Urinary bladder (tissue), 3 donors: ENCODE measurements at regions not wholly inside any gene's neighbourhood (a gene's known extent, or its start where the extent isn't known, plus 50 kb on each side); places are given as distances from the start of the nearest gene placed in this dataset.

Experiments used
- DNase-seq: peaks from one replicate; pipeline ENCODE4 v3.0.0-alpha.2; 2015; ENCODE audit errors: extremely low spot score
- H3K27ac ChIP-seq: one replicate; pipeline ENCODE4 v1.5.1; 2013; ENCODE audit warnings: low read depth, mild to moderate bottlenecking, moderate library complexity
- H3K36me3 ChIP-seq: one replicate; pipeline ENCODE4 v1.6.1; 2013; ENCODE audit warnings: mild to moderate bottlenecking, moderate library complexity; ENCODE audit not compliant: insufficient read depth
- H3K4me1 ChIP-seq: one replicate; pipeline ENCODE4 v1.6.1; 2013; ENCODE audit warnings: mild to moderate bottlenecking, moderate library complexity; ENCODE audit not compliant: insufficient read depth
- H3K4me3 ChIP-seq: one replicate; pipeline ENCODE4 v1.5.1; 2013; ENCODE audit warnings: low read depth, low read length
- WGBS: extraction: QIAGEN DNeasy Blood & Tissue Kit; methylation state at CpG from one replicate; pipeline ENCODE4 v1.1.7; 2013; 5-methylcytosine and 5-hydroxymethylcytosine counted together
- donor health status: healthy with polysubstance abuse.
- donor health status: healthy.

DNA sequence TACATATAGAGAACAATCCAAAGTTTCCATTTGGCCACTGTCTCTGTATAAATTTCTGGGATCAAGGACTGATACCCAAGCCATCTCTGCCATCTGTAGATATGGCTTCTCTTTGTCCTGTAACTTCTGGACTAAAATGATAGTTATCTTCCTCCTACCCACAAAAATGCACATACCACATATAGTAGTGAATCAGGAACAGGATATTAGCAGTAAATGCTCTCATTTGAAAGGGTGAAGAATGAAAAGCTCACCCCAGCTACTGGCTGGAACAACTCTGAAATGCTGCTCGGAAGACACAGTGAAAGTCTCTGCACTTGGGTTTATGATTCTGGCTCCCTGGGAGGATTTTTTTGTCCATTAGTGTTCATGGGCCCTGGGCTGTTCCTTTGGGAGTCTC, 856.4 kb upstream of the LRRC4C start:
- Histone ChIP-seq H3K4me1 (no peaks in the 10 kb centered on the region), H3K4me3 (no peak overlapping the region), H3K36me3 (no peaks in the 10 kb centered on the region), H3K27ac (no peak overlapping the region)
- 59% methylated on average over 1 of the region's 1 CpG for WGBS
- no peak for DNase-seq

DNA sequence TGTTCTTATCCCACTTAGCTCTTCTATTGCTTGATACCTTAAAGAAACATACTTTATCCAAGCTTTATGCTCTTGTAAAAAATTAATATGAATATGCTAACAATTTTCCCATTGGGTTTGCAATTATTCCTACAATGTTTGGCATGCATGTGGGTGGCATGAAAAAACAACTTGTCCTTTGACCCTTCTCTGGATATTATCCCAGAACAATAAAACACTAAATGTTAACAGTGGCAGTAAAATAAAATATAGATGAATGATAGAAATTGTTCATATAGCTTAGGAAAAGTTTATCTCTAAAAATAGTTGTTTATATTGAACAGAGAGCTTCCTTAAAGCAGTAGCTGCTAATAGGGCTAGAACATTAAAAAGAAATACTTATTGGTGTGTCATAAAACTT, 860.5 kb upstream of the LRRC4C start:
- no peak for DNase-seq
- H3K36me3 ChIP-seq = no peaks in the 10 kb centered on the region
- H3K4me3 ChIP-seq = no peak overlapping the region
- no peak overlapping the region for H3K27ac ChIP-seq
- no peaks in the 10 kb centered on the region for H3K4me1 ChIP-seq

DNA sequence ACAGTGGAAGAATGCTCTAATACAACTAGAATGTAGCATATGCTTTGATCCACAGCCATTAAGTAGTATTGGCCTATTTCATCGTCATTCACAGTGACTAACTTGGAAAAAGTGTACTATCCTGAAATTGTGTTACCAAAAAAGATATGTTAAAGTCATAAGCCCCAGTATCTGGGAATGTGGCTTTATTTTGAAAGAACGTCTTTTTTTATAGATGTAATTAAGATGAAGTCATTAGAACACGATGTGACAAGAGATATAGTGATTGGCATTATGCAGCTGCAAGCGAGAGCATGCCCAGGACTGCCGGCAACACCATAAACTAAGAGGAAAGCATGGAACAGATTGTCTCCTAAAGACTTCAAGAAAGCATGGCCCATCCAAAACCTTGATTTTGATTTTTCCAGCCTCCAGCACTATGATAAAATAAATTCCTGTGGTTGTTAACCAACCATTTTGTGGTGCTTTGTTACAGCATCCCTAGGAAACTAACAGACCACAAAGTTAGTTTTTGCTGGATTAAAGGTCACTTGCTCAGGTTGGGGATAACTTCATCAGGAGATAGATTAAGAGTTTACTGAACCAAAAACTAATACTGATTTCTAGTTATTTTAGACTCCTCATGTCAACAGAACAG, 870.6 kb upstream of the LRRC4C start:
- DNase-seq = no peak
- Histone ChIP-seq H3K27ac (no peak overlapping the region), H3K4me3 (no peak overlapping the region), H3K4me1 (no peaks in the 10 kb centered on the region), H3K36me3 (no peaks in the 10 kb centered on the region)
- WGBS = 53% methylated on average over 5 of the region's 5 CpGs

DNA sequence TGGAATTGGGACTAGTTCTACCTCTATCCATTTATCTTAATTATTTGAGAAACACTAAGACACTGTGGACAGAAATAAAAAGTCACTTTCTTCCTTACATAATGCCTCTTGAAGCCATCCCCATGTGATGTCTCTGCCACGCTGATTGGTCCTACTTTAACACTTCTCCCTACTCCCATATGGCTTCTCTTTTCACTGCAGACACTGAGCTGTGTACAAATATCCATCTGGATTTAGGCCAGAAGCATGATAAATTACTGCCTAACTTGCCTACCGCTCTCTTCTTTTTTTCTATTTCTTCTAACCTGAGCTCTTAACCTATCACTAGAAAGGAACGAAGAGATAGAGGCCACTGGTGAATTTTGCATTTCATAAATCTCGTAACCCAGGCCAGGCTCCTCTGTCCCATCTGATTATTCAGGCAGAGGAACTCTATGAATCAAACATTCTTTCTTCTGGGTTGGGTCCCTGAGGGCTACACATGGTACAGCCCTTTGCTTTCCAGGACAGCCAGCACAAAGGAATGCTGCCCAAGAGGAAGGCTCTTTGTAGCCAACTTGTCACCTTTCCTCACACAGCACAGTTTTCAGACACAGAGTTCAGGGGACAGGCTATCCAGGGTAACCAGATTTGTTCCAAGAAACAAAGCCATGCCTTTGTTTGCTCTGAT, 878.5 kb upstream of the LRRC4C start:
- no peak overlapping the region for H3K4me3 ChIP-seq
- no peak for DNase-seq
- H3K27ac ChIP-seq = no peak overlapping the region
- H3K36me3 ChIP-seq = no peaks in the 10 kb centered on the region
- WGBS = 78% methylated on average over 4 of the region's 4 CpGs
- no peaks in the 10 kb centered on the region for H3K4me1 ChIP-seq

DNA sequence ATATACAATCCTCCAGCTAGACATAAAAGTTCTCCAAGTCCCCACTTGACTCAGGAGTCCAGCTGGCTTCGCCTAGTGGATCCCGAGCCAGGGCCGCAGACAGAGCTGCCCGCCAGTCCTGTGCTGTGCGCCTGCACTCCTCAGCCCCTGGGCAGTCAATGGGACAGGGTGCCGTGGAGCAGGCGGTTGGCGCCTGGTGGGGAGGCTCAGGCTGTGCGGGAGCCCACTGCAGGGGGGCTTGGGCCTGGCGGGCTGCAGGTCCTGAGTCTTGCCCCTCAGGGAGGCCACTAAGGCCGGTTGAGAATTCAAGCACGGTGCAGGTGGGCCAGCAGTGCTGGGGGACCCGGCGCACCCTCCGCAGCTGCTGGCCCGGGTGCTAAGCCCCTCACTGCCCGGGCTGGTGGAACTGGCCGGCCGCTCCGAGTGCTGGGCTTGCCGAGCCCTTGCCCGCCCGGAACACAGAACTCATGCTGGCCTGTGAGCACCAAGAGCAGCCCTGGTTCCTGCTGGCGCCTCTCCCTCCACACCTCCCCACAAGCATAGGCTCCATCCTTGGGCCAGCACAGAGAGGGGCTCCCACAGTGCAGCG, 884.8 kb upstream of the LRRC4C start:
- no peak for DNase-seq
- H3K4me1 ChIP-seq = no peaks in the 10 kb centered on the region
- no peak overlapping the region for H3K4me3 ChIP-seq
- H3K27ac ChIP-seq = no peak overlapping the region
- WGBS = 96% methylated on average over 25 of the region's 25 CpGs
- no peaks in the 10 kb centered on the region for H3K36me3 ChIP-seq

DNA sequence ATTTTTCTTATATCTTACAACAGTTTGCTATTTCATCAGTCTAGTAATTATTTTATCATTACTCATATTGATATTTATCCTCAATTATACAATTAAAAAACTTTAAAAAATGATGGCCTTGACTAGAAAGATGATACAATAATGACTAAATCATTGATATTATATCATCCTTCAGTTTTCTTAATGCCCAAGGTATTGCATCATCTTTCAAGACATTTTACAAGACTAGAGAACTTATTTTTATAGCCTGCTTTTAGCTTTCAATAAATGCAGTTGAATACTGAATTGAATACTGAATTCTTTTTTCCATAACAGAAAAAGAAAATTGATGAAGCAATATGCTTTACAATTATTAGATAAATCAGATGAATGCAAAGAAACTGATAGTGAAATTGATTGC, 886.5 kb upstream of the LRRC4C start:
- DNase-seq = no peak
- H3K4me1 ChIP-seq = no peaks in the 10 kb centered on the region
- H3K4me3 ChIP-seq = no peak overlapping the region
- H3K36me3 ChIP-seq = no peaks in the 10 kb centered on the region
- H3K27ac ChIP-seq = no peak overlapping the region

DNA sequence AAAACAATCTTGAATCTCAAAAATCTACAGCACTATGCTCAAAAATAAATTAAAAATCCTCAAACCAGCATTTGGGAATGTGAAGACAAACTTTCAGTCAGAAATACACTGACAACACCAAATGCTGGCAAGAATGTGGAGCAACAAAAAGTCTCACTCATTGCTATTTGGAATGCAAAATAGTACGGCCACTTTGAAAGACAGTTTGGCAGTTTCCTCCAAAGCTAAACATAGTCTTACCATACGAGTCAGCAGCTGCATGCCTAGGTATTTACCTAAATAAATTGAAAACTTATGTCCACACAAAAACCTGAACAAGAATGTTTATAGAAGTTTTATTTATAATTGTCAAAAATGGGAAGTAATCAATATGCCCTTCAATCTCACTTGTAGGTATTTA, 904.2 kb upstream of the LRRC4C start:
- H3K36me3 ChIP-seq = no peaks in the 10 kb centered on the region
- WGBS = 40% methylated on average over 2 of the region's 2 CpGs
- DNase-seq = no peak
- no peaks in the 10 kb centered on the region for H3K4me1 ChIP-seq
- no peak overlapping the region for H3K4me3 ChIP-seq
- H3K27ac ChIP-seq = no peak overlapping the region

DNA sequence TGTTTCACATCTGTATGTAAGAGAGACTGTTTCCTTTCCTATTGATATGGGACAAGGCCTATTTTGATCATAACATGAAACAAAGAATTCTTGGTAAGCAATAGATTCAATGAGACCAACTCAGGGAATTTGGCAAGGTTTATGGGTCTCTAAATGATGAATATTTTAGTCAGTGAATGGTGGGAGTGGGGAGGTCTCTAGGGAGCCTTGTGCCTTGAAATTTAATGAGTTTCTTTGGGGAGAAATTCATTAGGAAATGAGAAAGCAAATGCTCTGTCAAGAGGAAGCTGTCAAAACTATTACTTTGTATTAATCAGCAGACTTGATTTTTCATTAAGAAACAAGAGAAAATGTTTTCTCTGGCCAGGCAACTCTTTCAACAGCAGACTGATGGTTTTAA, 921.7 kb upstream of the API5 start:
- H3K27ac ChIP-seq = no peak overlapping the region
- H3K36me3 ChIP-seq = no peaks in the 10 kb centered on the region
- H3K4me1 ChIP-seq = no peaks in the 10 kb centered on the region
- DNase-seq = no peak
- no peak overlapping the region for H3K4me3 ChIP-seq

DNA sequence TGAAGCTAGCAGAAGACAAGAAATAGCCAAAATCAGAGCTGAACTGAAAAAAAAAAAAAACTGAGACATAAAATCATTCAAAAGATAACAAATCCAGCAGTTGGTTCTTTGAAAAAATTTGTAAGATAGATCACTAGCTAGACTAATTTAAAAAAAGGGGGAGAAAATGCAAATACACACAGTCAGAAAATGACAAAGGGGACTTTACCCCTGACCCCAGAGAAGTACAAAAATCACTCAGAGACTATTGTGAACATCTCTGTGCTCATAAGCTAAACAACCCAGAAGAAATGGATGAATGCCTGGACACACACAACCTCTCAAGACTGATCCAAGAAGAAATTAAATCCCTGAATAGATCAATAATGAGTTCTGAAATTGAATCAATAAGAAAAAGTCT, 914.3 kb upstream of the API5 start:
- no peak for DNase-seq
- Histone ChIP-seq H3K36me3 (no peaks in the 10 kb centered on the region), H3K27ac (no peak overlapping the region), H3K4me3 (no peak overlapping the region), H3K4me1 (no peaks in the 10 kb centered on the region)

DNA sequence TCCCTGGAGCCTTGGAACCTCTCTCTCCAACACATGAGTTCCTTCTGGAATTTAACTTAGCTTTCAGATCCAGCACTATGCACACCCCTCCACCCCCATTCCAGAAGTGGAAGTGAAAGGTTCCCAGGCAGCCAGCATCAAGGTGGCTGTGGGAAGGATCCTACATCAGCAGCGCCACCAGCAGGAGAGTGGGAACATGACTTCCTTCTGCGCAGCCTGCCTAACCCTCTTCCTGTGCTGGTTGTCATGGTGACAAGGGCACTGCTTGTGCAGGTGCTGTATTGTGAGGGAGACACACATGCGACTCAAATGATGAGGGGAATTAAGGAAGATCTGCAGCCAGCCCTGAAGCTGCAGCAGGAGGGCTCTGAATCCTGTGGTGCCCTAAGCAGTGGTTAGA, 904.5 kb upstream of the API5 start:
- 19% methylated on average over 3 of the region's 3 CpGs for WGBS
- DNase-seq = no peak
- Histone ChIP-seq H3K27ac (no peak overlapping the region), H3K4me3 (no peak overlapping the region), H3K4me1 (no peaks in the 10 kb centered on the region), H3K36me3 (no peaks in the 10 kb centered on the region)

DNA sequence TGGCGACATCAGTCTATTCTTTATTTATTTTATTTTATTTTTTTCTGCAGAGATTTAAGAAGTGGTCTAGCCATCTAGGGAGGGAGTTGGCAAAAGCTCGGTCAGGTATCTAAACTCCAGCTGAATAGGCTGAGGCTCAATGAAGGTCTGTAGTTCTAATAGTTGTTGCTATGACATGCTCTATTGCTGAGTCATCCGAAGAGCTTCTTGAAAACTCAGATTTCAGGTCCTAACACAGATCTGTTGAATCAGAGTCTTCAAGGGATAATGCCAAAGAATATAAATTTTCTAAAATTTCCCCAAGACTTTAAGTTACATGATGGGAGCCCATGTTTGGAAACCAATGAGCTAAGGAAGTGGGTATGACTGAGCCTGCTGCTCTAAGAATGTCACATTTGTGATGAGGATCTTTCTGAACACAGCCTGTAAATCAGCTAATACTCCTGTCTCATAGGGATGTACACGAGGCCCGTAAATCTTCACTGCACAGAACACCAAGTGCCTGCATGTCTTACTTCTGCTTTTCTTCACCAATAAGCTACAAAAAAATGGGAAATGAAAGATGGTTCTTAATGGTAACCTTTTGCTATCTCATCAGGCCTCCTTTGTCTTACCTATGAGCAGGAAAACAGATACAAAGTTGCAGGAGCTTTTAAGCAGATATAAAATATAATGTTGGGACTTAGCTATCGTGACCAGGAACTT, 901.4 kb upstream of the API5 start:
- H3K27ac ChIP-seq = no peak overlapping the region
- H3K36me3 ChIP-seq = no peaks in the 10 kb centered on the region
- 59% methylated on average over 6 of the region's 6 CpGs for WGBS
- DNase-seq = no peak
- H3K4me3 ChIP-seq = no peak overlapping the region
- no peaks in the 10 kb centered on the region for H3K4me1 ChIP-seq

DNA sequence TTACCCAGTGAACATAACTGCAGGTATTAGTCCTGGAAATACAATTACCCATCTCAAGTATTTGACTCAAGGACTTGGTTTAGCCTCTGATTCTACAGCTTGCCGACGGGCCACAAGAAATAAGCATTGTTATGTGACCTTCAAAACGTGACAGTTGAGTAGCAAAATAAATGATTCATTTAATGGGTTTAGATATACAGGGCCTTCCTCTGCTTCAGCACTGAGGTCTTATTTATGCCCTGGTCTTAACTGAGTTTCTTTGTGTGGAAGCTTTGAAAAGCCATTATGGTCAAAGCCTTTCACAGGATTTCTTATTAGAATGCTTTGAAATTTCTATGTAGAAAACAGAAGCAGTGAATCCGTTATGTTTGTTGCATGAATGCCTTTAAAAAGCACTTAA, 899.2 kb upstream of the API5 start:
- 64% methylated on average over 4 of the region's 4 CpGs for WGBS
- H3K27ac ChIP-seq = no peak overlapping the region
- H3K4me3 ChIP-seq = no peak overlapping the region
- H3K36me3 ChIP-seq = no peaks in the 10 kb centered on the region
- H3K4me1 ChIP-seq = no peaks in the 10 kb centered on the region
- no peak for DNase-seq

DNA sequence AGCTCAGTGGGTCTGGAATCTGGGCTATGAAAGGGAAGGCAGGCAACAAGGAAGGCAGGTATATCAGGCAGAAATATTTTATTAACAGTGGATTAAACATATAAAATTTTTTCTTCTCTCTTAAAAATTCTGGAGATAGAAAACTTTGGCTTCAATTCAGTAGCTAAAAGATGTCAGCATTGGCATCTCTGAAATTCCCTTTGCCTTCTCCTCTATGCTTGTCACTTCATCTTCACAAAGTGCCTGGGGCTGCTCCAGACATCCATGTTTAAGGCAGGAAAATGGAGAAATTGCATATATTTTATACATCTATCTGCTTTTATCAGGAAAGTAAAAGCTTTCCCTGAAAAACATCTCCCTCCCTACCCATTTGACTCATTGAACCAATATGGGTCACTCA, 894.1 kb upstream of the API5 start:
- Histone ChIP-seq H3K36me3 (no peaks in the 10 kb centered on the region), H3K4me1 (no peaks in the 10 kb centered on the region), H3K4me3 (no peak overlapping the region), H3K27ac (no peak overlapping the region)
- no peak for DNase-seq

DNA sequence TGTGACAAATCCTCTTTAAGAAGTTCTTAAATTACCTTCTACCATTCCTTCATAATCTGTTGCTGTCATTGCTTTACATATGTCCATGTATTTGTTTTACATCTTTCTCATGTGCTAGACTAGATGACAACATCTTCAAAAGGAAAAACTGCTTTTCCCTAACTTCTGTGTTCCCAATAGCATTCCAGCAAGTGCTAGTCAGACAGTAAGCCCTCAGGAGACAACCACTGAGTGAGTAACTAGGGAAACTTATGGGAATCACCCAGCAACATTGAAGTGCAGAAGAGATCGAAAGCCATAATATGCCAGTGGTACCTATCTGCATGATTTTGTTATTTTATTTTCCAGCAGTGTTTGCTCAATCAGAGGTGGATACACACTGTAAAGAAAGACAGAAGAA, 889.7 kb upstream of the API5 start:
- H3K36me3 ChIP-seq = no peaks in the 10 kb centered on the region
- H3K4me1 ChIP-seq = no peaks in the 10 kb centered on the region
- no peak overlapping the region for H3K27ac ChIP-seq
- no peak for DNase-seq
- no peak overlapping the region for H3K4me3 ChIP-seq
- 90% methylated on average over 1 of the region's 1 CpG for WGBS
